GM08714 (cell line): ENCODE measurements at regions not wholly inside any gene's neighbourhood (a gene's known extent, or its start where the extent isn't known, plus 50 kb on each side); places are given as distances from the start of the nearest gene placed in this dataset.
"Not testable (repeated sequence)": the region's sequence is repeated elsewhere in the genome, so short reads cannot be mapped to it uniquely, and the experiment has no call there.

Experiments used
- H3K4me3 ChIP-seq: fragments of 200-500 bp; sonication (Bioruptor generic); 2 replicates; pipeline ENCODE4 v1.5.1; 2014; ENCODE audit warnings: mild to moderate bottlenecking, low read length, inconsistent platforms
- ZNF274 ChIP-seq: IDR thresholded peaks from 2 replicates; pipeline ENCODE4 v1.6.1; 2012; ENCODE audit warnings: mild to moderate bottlenecking, low read depth, low read length

DNA sequence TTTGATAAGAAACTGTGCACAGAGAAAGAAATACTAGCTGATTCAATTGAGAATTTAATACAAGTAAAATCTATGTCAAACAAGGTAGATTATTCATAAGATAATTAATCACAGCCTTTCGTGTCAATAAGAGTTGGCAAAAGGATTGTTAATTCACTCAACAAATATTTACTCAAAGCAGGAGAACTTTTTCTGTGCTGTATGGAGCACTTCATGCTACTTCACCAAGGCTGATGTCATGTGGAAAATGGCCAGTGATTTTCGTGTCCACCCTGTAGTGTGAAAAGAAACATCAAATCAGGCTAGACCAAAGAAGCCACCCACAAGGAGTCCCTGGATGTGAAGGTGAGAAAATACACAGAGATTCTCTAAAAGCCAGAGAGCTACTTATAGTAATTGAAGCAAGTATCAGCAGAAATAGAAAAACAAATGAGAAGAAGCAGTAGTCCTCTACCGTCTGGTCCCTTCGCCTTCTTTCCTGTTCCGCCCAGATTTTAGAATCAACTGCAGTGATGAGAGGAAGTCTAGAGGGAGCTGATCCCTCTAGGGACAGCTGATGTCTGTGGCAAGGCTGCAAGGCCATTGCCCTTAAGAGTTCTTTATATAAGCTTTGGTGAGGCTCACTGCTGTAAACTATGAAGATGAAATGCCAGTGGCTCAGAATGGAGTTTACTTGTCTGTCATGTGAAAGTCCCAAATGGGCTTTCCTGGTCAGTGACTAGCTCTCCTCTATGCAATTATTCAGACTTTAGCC, 201.3 kb upstream of the APCDD1 start:
- H3K4me3 ChIP-seq: no peak overlapping the region
- TF ChIP-seq ZNF274: no peak

DNA sequence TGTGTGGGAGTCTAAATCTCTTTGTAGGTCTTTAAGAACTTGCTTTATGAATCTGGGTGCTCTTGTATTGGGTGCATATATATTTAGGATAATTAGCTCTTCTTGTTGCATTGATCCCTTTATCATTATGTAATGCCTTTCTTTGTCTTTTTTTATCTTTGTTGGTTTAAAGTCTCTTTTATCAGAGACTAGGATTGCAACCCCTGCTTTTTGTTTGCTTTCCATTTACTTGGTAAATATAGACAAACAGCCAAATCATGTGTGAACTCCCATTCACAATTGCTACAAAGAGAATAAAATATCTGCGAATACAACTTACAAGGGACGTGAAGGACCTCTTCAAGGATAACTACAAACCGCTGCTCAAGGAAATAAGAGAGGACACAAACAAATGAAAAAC, 198.2 kb upstream of the APCDD1 start:
- not testable (repeated sequence) for H3K4me3 ChIP-seq

DNA sequence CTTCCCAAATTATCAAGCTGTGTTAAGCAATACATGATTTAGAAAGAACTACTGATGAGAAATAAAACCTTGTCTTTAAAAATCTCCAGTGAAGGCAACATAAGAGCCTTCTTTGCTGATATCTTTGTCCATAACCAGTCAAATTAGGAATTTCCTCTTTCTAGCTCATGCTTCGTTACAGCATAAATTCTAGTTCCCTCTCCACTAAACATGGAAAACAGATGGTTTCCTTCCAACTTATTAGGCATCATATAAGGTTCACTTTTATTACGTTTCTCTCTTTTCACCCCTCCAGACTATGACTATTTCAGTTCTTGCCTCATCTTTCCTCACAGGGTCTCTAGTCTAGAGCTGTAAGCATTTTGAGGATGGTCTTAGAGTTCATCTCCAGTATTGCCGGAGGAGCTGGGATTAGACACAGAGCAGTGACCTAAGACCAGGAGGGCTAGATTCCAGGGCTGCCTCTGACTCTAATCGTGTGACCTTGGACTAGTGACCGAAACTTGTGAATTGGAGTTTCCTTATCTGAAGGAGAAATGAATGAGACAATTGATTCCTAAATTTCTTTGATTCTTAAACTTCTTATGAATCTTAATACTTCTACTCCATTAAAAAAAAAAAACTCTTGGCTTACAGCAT, 195.5 kb upstream of the APCDD1 start:
- no peak overlapping the region for H3K4me3 ChIP-seq
- no peak for TF ChIP-seq ZNF274

DNA sequence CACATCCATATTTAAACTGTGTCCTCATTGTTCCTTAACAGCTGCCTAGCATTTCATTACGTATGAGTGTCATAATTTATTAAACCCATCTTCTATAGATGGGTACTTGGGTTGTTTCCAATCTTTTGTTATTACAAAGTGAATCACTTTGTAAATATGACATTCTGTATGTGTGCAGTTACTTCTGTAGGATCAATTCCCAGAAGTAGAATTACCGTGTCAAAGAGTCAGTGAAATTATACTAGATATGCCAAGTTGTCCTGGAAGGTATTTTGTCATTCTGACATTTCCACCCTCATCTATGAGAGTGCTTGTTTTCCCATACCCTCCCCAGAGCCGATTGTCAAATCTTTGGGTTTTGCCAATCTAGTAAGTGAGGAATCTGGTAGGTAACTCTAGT, 194.5 kb upstream of the APCDD1 start:
- no peak overlapping the region for H3K4me3 ChIP-seq
- TF ChIP-seq ZNF274: no peak

DNA sequence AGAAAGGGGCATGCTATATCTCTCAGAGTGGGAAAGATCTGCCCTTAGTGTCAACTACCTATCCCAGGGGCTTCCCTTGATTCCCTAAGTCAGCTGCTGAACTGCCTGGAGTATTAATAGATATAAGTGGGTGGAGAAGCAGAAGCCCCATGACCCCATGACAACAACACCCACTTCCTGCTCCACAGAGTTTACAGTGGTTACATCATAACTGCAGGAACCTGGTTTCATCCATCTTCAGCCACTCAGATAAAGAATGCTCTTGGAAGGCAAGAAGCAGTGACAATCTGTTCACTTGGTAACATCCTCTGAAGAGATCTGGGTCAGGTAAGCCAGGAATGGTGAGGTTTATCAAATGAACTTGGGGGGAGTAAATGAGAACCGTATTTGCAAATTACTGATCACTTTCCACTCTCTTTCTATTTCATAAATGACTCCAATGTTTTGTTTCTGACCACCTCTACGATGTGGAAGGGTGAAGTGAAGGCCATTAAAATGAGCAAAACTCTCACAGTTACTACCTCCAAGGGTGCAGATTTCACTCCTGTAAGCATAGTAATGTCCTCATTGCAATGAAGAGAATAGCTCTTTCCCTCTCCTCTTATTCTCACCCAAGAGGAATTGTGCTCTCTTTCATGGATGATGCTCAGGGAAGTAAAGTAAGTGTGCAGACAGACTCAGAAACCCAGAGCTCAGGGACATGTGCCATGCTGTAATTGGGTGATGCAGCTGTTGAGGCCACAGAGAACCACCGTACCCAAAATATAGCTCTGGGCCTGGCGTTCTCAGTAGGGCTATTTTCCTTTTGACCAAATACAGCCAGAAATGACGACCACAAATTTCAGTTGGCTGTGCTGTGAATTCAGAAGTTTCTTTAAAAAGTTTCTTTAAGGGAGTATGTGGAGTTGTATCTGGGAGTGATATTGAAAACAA, 192.8 kb upstream of the APCDD1 start:
- H3K4me3 ChIP-seq: no peak overlapping the region
- no peak for TF ChIP-seq ZNF274

DNA sequence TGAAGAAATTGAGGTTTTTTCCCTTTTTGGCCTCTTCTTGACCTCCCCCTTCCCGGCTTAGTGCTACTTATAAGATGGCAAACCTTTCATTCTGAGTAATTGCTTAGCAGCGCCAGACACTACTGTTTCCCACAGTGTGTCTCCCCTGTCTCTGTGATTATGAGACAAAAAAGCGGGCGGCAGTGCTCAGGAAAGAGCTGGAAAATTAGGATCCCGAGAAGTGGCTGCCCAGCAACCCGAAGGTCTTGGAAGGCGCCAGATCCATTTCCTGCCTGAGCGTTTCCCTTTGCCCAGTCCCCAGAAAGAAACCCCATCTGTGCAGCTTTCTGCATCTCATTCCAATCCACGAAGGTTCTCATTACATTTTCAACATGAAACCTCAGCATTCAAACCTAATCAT, 191.9 kb upstream of the APCDD1 start:
- no peak for TF ChIP-seq ZNF274
- H3K4me3 ChIP-seq: no peak overlapping the region

DNA sequence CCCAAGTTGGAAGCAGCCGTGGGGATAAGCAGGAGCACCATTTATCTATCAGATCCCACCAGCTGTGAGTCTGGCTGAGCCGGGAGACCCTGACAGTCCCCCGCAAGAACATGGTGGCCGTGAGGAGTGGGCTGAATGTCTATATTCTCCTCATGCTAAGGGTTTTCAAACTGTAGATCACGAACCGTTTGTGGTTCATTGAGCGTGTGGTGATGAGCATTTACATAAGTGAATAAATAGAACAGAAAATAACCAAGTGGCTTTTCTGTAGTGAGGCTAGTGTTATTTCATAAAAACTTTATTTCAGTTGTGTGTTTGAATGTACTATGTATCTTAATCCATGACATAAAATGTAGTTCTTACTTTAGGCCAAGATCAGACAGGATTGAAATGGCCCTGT, 190.2 kb upstream of the APCDD1 start:
- no peak overlapping the region for H3K4me3 ChIP-seq
- TF ChIP-seq ZNF274: no peak

DNA sequence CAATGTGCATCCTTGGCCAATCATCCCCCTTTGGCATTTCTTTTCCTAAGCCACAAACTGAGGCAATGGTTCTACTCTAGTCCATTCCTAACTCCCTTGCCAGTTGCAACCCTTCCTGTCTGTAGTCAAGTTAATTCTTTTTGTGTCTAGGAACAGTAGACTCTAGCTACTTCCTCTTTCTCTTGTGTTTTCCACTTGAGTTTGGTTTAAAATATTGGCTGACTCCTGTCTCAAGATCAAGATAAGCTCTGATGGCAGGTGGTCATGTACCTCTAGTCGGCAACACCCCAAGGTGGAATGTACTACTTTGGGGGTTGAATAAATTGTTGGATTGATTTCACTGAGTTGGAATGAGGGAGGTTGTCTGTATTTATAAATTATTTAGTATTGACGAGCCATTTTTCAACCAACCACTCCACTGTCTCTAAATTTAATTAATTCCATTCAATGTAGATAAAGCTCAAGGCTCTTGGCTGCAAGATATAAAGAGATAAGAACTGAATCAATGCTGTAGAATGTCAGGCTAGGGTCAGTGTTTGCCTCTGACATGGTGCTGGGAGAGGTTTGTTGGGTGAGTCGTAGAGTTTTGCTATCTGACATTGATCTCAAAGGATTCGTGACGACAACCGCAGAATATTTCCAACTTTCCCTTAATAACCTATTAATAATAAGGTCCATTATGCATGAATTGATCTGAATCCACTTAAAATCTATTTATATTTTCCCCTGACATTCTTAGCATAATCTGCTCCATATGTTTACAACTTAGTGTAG, 188.7 kb upstream of the APCDD1 start:
- TF ChIP-seq ZNF274: no peak
- H3K4me3 ChIP-seq: no peak overlapping the region

DNA sequence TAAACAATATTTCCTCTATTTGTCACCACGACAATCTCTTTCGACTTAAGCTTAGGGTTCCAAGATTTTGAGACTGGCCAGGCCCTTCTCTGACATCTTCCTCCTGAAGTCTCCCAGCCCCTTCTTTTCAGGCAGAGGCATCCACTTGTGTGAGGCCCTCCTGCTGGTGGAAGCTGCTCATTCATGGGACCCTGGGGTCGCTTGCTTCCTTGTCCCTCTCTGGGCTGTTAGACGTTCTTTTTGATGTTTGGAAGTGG, 188.2 kb upstream of the APCDD1 start:
- no peak for TF ChIP-seq ZNF274
- no peak overlapping the region for H3K4me3 ChIP-seq

DNA sequence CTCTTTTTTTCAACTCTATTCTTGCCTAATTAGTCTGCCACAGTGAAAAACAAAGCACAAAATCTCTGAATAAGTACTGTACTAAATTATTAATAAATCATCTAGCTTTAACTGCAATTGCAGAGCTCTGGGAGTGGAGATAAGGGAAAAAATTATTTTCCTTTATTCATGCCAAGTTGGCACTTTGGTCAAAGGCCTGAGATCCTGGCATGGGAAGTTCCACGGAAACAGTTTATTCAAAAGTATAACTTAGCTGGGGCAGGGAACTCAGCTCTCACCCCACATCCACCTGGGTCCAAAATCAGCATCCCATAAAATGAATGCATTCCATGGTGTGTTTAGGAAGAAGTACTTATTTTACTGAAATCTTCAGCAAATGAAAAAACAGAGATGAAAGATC, 185.2 kb upstream of the APCDD1 start:
- no peak overlapping the region for H3K4me3 ChIP-seq
- TF ChIP-seq ZNF274: no peak

DNA sequence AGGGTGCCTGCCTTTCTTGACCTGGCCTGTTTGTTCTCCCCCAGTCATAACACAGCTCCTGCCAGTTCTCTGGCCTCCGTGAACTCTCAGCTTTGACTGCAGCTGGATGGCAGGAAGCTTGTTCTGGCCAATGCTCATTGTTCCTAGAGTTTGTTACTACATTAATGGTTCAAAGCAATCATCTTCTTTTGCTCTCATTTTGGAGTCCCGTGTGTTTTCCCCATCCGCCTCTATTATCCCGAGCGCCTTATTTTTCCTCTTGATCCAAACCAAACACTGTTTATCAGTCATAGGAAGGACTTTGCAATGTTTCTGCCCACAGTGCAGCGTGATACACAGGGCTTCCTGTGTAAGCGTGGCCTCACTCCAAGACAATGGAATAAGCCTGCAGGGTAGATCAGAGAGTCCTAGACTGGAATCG, 184.3 kb upstream of the APCDD1 start:
- TF ChIP-seq ZNF274: no peak
- H3K4me3 ChIP-seq: no peak overlapping the region

DNA sequence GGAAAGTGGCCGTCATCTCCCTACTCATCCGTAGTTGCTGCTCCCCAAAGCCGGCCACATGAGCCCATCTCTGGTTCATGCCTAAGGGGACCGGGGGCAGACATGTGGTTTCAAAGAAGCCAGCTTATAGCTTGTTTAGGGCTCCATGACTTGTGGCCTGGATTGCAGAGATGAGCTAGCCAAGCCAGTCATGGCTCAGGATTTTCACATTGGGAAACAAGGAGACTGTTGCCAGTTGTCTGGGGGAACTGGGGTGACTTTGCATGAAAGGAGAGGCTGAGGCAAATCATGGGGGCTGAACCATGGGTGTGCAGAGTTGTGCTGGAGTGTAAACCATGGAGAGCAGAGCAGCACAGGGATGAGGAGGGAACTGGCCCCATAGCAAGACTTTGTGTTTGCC, 183.0 kb upstream of the APCDD1 start:
- TF ChIP-seq ZNF274: no peak
- no peak overlapping the region for H3K4me3 ChIP-seq

DNA sequence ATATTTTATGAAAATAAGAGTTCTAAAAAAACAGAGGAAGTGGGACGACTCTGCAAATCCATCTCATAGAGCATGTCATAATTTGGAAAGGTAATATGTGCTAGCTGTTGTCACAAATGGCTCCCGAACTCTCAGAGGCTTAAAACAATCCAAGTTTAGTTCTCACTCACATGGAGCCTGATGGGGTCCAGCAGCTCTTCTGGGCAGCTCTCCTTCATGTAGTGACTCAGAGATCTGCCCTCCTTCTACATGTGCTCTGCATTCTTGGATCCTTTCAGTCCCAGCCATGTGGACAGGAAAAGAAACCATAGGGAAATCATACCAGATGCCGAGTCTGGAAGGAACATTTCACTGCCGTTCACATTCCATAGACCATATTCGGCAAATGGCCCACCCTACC, 180.1 kb upstream of the APCDD1 start:
- H3K4me3 ChIP-seq: no peak overlapping the region
- TF ChIP-seq ZNF274: no peak

DNA sequence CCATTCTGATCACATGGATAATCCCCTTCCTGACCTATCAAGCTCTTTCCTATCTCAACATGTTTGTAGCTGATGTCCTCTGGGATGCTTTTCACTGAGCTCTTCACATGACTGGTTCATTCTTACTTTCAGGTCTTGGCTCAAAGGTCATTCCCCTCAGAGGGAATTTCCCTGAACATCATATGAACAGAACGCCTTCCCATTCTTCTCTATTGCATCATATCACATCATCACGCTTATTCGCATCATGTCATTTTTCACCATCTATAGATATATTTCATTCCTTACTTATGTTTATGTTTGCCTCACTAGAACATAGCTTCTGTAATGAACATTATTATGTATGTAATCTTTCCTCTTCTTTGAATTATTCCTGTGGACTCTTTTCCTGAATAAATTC, 178.9 kb upstream of the APCDD1 start:
- TF ChIP-seq ZNF274: no peak
- H3K4me3 ChIP-seq: no peak overlapping the region

DNA sequence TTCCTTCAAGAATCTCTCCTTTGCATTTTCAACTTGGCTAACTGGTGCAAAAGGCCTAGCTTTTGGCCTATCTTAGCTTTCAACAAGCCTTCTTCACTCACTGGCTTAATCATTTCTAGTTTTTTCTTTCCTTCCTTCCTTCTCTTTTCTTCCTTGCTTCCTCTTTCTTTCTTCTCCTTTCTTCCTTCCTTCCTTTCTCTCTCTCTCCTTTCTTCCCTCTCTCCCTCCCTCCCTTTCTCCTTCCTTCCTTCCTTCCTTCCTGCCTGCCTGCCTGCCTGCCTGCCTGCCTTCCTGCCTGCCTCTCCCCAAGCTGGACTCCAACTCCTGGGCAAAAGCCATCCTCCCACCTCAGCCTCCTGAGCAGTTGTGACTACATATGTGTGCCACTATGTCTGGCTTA, 176.2 kb upstream of the APCDD1 start:
- TF ChIP-seq ZNF274: no peak
- no peak overlapping the region for H3K4me3 ChIP-seq
